H1 (cell line): ENCODE measurements at regions not wholly inside any gene's neighbourhood (a gene's known extent, or its start where the extent isn't known, plus 50 kb on each side); places are given as distances from the start of the nearest gene placed in this dataset.

Source experiments
- CTCF ChIA-PET: fragments of 300-600 bp; sonication (Branson Sonifier 250); formaldehyde crosslinking; loops from one replicate; lab custom pipeline; 2021; ENCODE audit not compliant: partially characterized antibody; lab: Charles Lee
- POLR2A ChIA-PET: fragments of 300-600 bp; sonication (Branson Sonifier 250); formaldehyde crosslinking; loops from one replicate; lab custom pipeline; 2021; ENCODE audit warnings: inconsistent platforms; ENCODE audit not compliant: partially characterized antibody; lab: Charles Lee
- DNase-seq, 2 experiments: peaks; one replicate each; pipeline versions ENCODE4 v3.0.0 to v3.0.0-alpha.2; 2010 to 2022; ENCODE audit warnings: low spot score in 2 of 2, low read depth in 1 of 2, mixed read lengths in 1 of 2
- FAIRE-seq: peaks from 2 replicates; lab custom pipeline; 2011; peaks lifted over from hg19 to GRCh38; lab: Jason Lieb, UNC
- H2AFZ ChIP-seq: 2 replicates; pipeline ENCODE4 v1.8.1; 2012; ENCODE audit warnings: low read length, inconsistent platforms
- H2AK5ac ChIP-seq: 2 replicates; pipeline ENCODE4 v1.6.1; 2013; ENCODE audit warnings: low read depth, low read length
- H2BK120ac ChIP-seq: replicated peaks from 2 replicates; pipeline ENCODE3; 2013; ENCODE audit warnings: low read depth, low read length, inconsistent platforms
- H2BK12ac ChIP-seq: 2 replicates; pipeline ENCODE4 v1.6.1; 2013; ENCODE audit warnings: low read depth, low read length
- H2BK15ac ChIP-seq: 2 replicates; pipeline ENCODE4 v1.6.1; 2013; ENCODE audit warnings: low read length
- H2BK20ac ChIP-seq: 2 replicates; pipeline ENCODE4 v1.6.1; 2013; ENCODE audit warnings: low read length
- H2BK5ac ChIP-seq: 2 replicates; pipeline ENCODE4 v1.6.1; 2013; ENCODE audit warnings: low read depth, low read length
- H3K14ac ChIP-seq: 2 replicates; pipeline ENCODE4 v1.6.1; 2013; ENCODE audit warnings: inconsistent platforms; ENCODE audit not compliant: insufficient read length
- H3K18ac ChIP-seq: 2 replicates; pipeline ENCODE4 v1.6.1; 2013; ENCODE audit warnings: low read length; ENCODE audit errors: extremely low read depth
- H3K23ac ChIP-seq: 2 replicates; pipeline ENCODE4 v1.6.1; 2013; ENCODE audit warnings: inconsistent platforms; ENCODE audit not compliant: insufficient read length
- H3K23me2 ChIP-seq: 2 replicates; pipeline ENCODE4 v1.6.1; 2013; ENCODE audit warnings: low read depth, low read length
- H3K27ac ChIP-seq: 2 replicates; pipeline ENCODE4 v1.6.1; 2011; ENCODE audit warnings: low read depth, low read length, inconsistent platforms
- H3K27me3 ChIP-seq, 4 experiments: replicated peaks in 1 of 4; 1 replicate in 1 of 4; 2 replicates in 3 of 4; pipeline versions ENCODE4 v1.6.1 to v1.8.1; 2011 to 2013; ENCODE audit warnings: low read length in 3 of 4, mild to moderate bottlenecking in 3 of 4, inconsistent platforms in 2 of 4, mixed read lengths in 2 of 4, moderate library complexity in 1 of 4; ENCODE audit not compliant: control insufficient read depth in 3 of 4, insufficient read depth in 3 of 4; ENCODE audit errors: extremely low read depth in 1 of 4
- H3K36me3 ChIP-seq, 4 experiments: 2 replicates each; pipeline versions ENCODE4 v1.6.1 to v1.8.1; 2011 to 2013; ENCODE audit warnings: mild to moderate bottlenecking in 4 of 4, low read length in 3 of 4, moderate library complexity in 2 of 4, control low read depth in 1 of 4, inconsistent platforms in 1 of 4; ENCODE audit not compliant: insufficient read depth in 4 of 4, control insufficient read depth in 2 of 4
- H3K4ac ChIP-seq: replicated peaks from 2 replicates; pipeline ENCODE3; 2013; ENCODE audit warnings: low read length, low read depth, mixed read lengths, inconsistent platforms; ENCODE audit not compliant: insufficient read length
- H3K4me1 ChIP-seq, 4 experiments: replicated peaks in 1 of 4; 1 replicate in 1 of 4; 2 replicates in 3 of 4; pipeline versions ENCODE4 v1.6.1 to v1.8.1; 2011 to 2013; ENCODE audit warnings: low read length in 3 of 4, inconsistent platforms in 2 of 4, mixed read lengths in 1 of 4; ENCODE audit not compliant: insufficient read depth in 4 of 4, control insufficient read depth in 3 of 4
- H3K4me2 ChIP-seq, 2 experiments: 2 replicates each; pipeline versions ENCODE4 v1.6.1 to v1.8.1; 2011 to 2013; ENCODE audit warnings: low read depth in 2 of 2, low read length in 2 of 2, control low read depth in 1 of 2, inconsistent platforms in 1 of 2, mild to moderate bottlenecking in 1 of 2; ENCODE audit not compliant: insufficient read depth in 1 of 2
- H3K4me3 ChIP-seq, 4 experiments: fragments of 200-600, 300-600 bp in 1 of 4; sonication (generic), shearing (Covaris generic), sonication (Bioruptor Twin) in 1 of 4; 2 replicates each; pipeline versions ENCODE4 v1.5.1 to v1.8.1; 2011 to 2016; ENCODE audit warnings: low read length in 4 of 4, low read depth in 3 of 4, control low read depth in 2 of 4, inconsistent platforms in 2 of 4, mild to moderate bottlenecking in 2 of 4, mixed read lengths in 1 of 4, moderate library complexity in 1 of 4; ENCODE audit not compliant: insufficient read depth in 2 of 4; ENCODE audit errors: extremely low read depth in 1 of 4
- H3K56ac ChIP-seq: replicated peaks from 2 replicates; pipeline ENCODE3; 2013; ENCODE audit warnings: low read depth, mild to moderate bottlenecking, mixed read lengths, low read length, inconsistent platforms; ENCODE audit not compliant: insufficient read length
- H3K79me1 ChIP-seq: 2 replicates; pipeline ENCODE4 v1.6.1; 2013; ENCODE audit warnings: low read depth, low read length, control low read depth
- H3K79me2 ChIP-seq, 2 experiments: 2 replicates each; pipeline versions ENCODE4 v1.6.1 to v1.8.1; 2012 to 2013; ENCODE audit warnings: low read length in 2 of 2, mild to moderate bottlenecking in 2 of 2, inconsistent platforms in 1 of 2; ENCODE audit not compliant: insufficient read depth in 2 of 2, control insufficient read depth in 1 of 2
- H3K9ac ChIP-seq, 4 experiments: replicated peaks in 1 of 4; 1 replicate in 1 of 4; 2 replicates in 3 of 4; pipeline versions ENCODE4 v1.6.1 to v1.8.1; 2011 to 2013; ENCODE audit warnings: low read depth in 3 of 4, low read length in 3 of 4, control low read depth in 2 of 4, mild to moderate bottlenecking in 2 of 4, moderate library complexity in 2 of 4, inconsistent platforms in 1 of 4; ENCODE audit errors: extremely low read depth in 1 of 4
- H3K9me3 ChIP-seq, 2 experiments: 2 replicates each; pipeline versions ENCODE4 v1.6.1 to v1.8.1; 2012 to 2013; ENCODE audit warnings: mild to moderate bottlenecking in 2 of 2, moderate library complexity in 2 of 2, control low read depth in 1 of 2, inconsistent platforms in 1 of 2, low read depth in 1 of 2, low read length in 1 of 2, mixed read lengths in 1 of 2; ENCODE audit not compliant: insufficient read depth in 2 of 2
- H4K20me1 ChIP-seq, 2 experiments: replicated peaks in 1 of 2; 2 replicates each; pipeline versions ENCODE3 to v1.8.1; 2011 to 2013; ENCODE audit warnings: inconsistent platforms in 2 of 2, low read length in 2 of 2, mild to moderate bottlenecking in 1 of 2; ENCODE audit not compliant: insufficient read depth in 2 of 2, control insufficient read depth in 1 of 2
- H4K5ac ChIP-seq: 2 replicates; pipeline ENCODE4 v1.6.1; 2013; ENCODE audit warnings: low read length, low read depth, mixed read lengths, inconsistent platforms; ENCODE audit not compliant: insufficient read length
- H4K8ac ChIP-seq: 2 replicates; pipeline ENCODE4 v1.8.0; 2013; ENCODE audit warnings: mild to moderate bottlenecking, moderate library complexity, low read length, inconsistent platforms; ENCODE audit not compliant: insufficient read depth; ENCODE audit errors: extremely low read depth
- H4K91ac ChIP-seq: replicated peaks from 2 replicates; pipeline ENCODE3; 2013; ENCODE audit warnings: low read length, mixed read lengths, inconsistent platforms; ENCODE audit not compliant: insufficient read length
- BACH1 ChIP-seq: IDR thresholded peaks from 2 replicates; pipeline ENCODE4 v1.6.1; 2012; ENCODE audit warnings: low read length, improper control_type of control experiment
- BCL11A ChIP-seq, 2 experiments: IDR thresholded peaks; one replicate each; pipeline ENCODE4 v1.6.1; 2011; ENCODE audit warnings: low read depth in 2 of 2, low read length in 2 of 2, mild to moderate bottlenecking in 2 of 2
- CBX8 ChIP-seq: fragments of 300-800, 300-1000 bp; sonication (generic); IDR thresholded peaks from 2 replicates; pipeline ENCODE4 v1.7.1; 2016; ENCODE audit warnings: low read depth, low read length, borderline replicate concordance
- CTBP2 ChIP-seq: IDR thresholded peaks from 2 replicates; pipeline ENCODE4 v1.7.0; 2011; ENCODE audit warnings: borderline replicate concordance, mild to moderate bottlenecking, moderate library complexity, mixed read lengths, low read length; ENCODE audit not compliant: insufficient read depth, insufficient read length
- EP300 ChIP-seq, 2 experiments: IDR thresholded peaks; 1 replicate in 1 of 2; 2 replicates in 1 of 2; pipeline ENCODE4 v1.6.1; 2011 to 2012; ENCODE audit warnings: low read depth in 2 of 2, low read length in 2 of 2, mild to moderate bottlenecking in 2 of 2, borderline replicate concordance in 1 of 2, inconsistent platforms in 1 of 2, moderate library complexity in 1 of 2
- HDAC2 ChIP-seq, 2 experiments: fragments of 300-600 bp in 1 of 2; sonication (generic) in 1 of 2; IDR thresholded peaks; 2 replicates each; pipeline ENCODE4 v1.6.1; 2011 to 2012; ENCODE audit warnings: low read depth in 2 of 2, low read length in 2 of 2, mild to moderate bottlenecking in 2 of 2, moderate library complexity in 2 of 2, borderline replicate concordance in 1 of 2, inconsistent platforms in 1 of 2
- KDM5A ChIP-seq: fragments of 200-600 bp; IDR thresholded peaks from 2 replicates; pipeline ENCODE4 v1.7.1; 2012; ENCODE audit warnings: mild to moderate bottlenecking, low read length, inconsistent platforms, mixed read lengths
- POLR2A ChIP-seq, 2 experiments: IDR thresholded peaks; 1 replicate in 1 of 2; 2 replicates in 1 of 2; pipeline ENCODE4 v1.6.1; 2011; ENCODE audit warnings: low read depth in 2 of 2, low read length in 2 of 2, mild to moderate bottlenecking in 2 of 2; ENCODE audit errors: control extremely low read depth in 1 of 2
- POU5F1 ChIP-seq: IDR thresholded peaks from 2 replicates; pipeline ENCODE4 v1.6.1; 2011; ENCODE audit warnings: low read depth, mild to moderate bottlenecking, low read length, moderate library complexity
- RBBP5 ChIP-seq: IDR thresholded peaks from 2 replicates; pipeline ENCODE4 v1.7.1; 2012; ENCODE audit warnings: low read depth, mild to moderate bottlenecking, inconsistent platforms, low read length, moderate library complexity, borderline replicate concordance
- RNF2 ChIP-seq: fragments of 200-900, 300-1000 bp; sonication (generic); IDR thresholded peaks from 2 replicates; pipeline ENCODE4 v1.7.1; 2016; ENCODE audit warnings: borderline replicate concordance, low read depth, mild to moderate bottlenecking, antibody characterized with exemption, low read length; ENCODE audit not compliant: poor library complexity, severe bottlenecking; ENCODE audit errors: missing control alignments
- TEAD4 ChIP-seq: IDR thresholded peaks from 2 replicates; pipeline ENCODE4 v1.6.1; 2012; ENCODE audit warnings: low read depth, low read length, inconsistent platforms, mixed read lengths
- WGBS, 2 experiments: shearing (Covaris generic) in 1 of 2; methylation state at CpG; one replicate each; pipeline versions ENCODE4 v1.1.6 to v1.1.7; 2013 to 2015; ENCODE audit warnings: low lambda C conversion rate in 2 of 2, mixed read lengths in 2 of 2, inconsistent platforms in 1 of 2, low coverage in 1 of 2, missing lambda C conversion rate in 1 of 2; ENCODE audit not compliant: insufficient replicate concordance in 2 of 2, insufficient coverage in 1 of 2, insufficient read length in 1 of 2; ENCODE audit errors: extremely low coverage in 1 of 2, missing lambda C conversion rate in 1 of 2; 5-methylcytosine and 5-hydroxymethylcytosine counted together

DNA sequence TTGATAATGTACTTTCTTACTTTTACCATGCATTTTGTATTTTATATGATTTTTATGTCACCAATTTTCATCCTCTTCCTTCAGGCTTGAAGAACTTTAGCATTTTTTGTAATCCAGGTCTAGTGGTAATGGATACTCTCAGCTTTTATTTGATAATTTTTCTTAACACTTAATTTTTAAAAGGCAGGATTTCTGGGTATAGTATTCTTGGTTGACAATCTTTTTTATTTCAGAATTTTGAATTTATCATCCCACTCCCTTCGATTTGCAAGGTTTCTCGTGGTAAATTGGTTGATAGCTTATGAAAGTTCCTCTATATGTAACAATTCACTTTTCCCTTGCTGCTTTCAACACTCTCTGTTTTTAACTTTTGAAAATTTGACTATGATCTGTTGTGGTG lies 363.7 kb downstream of the HTR7 start:
- no peaks in the 10 kb centered on the region for H3K9me3 ChIP-seq
- no peak overlapping the region for H2BK15ac ChIP-seq
- no peaks in the 10 kb centered on the region for H3K79me1 ChIP-seq
- H3K4ac ChIP-seq: no peak overlapping the region
- H3K4me1 ChIP-seq: no peaks in the 10 kb centered on the region
- TF ChIP-seq KDM5A: no peak
- TF ChIP-seq POU5F1: no peak
- TF ChIP-seq RBBP5: no peak
- TF ChIP-seq EP300 (IDR thresholded peaks at IDR 0.05; ENCODE audit: borderline replicate concordance in 1 of 2, low read depth in 2 of 2, low read length in 2 of 2): no peak
- no peak for TF ChIP-seq BCL11A (IDR thresholded peaks at IDR 0.05; ENCODE audit: low read depth in 2 of 2, low read length in 2 of 2)
- TF ChIP-seq BACH1: no peak
- TF ChIP-seq CTBP2: no peak
- no peak for TF ChIP-seq POLR2A (IDR thresholded peaks at IDR 0.05; ENCODE audit: control extremely low read depth in 1 of 2, low read depth in 2 of 2, low read length in 2 of 2)
- TF ChIP-seq TEAD4: no peak
- TF ChIP-seq HDAC2 (IDR thresholded peaks at IDR 0.05; ENCODE audit: borderline replicate concordance in 1 of 2, low read depth in 2 of 2, low read length in 2 of 2): no peak
- TF ChIP-seq CBX8: no peak
- no peak for TF ChIP-seq RNF2
- no peak overlapping the region for H2BK5ac ChIP-seq
- H3K79me2 ChIP-seq: no peaks in the 10 kb centered on the region
- no peak overlapping the region for H3K18ac ChIP-seq
- POLR2A ChIA-PET: no interaction called here
- no peak overlapping the region for H3K14ac ChIP-seq
- H2BK120ac ChIP-seq: no peak overlapping the region
- WGBS, 2 experiments: 90% methylated on average over 2 of the region's 2 CpGs; no CpG with 5 or more reads in 1 of the 2 experiments
- H3K4me3 ChIP-seq: no peak overlapping the region
- H4K20me1 ChIP-seq: no peaks in the 10 kb centered on the region
- no peaks in the 10 kb centered on the region for H3K23me2 ChIP-seq
- no peaks in the 10 kb centered on the region for H3K36me3 ChIP-seq
- H2AK5ac ChIP-seq: no peak overlapping the region
- no peak overlapping the region for H3K27ac ChIP-seq
- H2BK12ac ChIP-seq: no peak overlapping the region
- DNase-seq (no peak), FAIRE-seq (no peak)
- no peak overlapping the region for H2BK20ac ChIP-seq
- H4K91ac ChIP-seq: no peak overlapping the region
- H3K9ac ChIP-seq: no peak overlapping the region
- no peak overlapping the region for H3K56ac ChIP-seq
- CTCF ChIA-PET: no interaction called here
- no peak overlapping the region for H2AFZ ChIP-seq
- H3K23ac ChIP-seq: no peak overlapping the region
- H4K5ac ChIP-seq: no peak overlapping the region
- H3K27me3 ChIP-seq: no peaks in the 10 kb centered on the region
- no peak overlapping the region for H4K8ac ChIP-seq
- H3K4me2 ChIP-seq: no peak overlapping the region
